GM19328 (cell line): ENCODE measurements at regions not wholly inside any gene's neighbourhood (a gene's known extent, or its start where the extent isn't known, plus 50 kb on each side); places are given as distances from the start of the nearest gene placed in this dataset.
"Not testable (repeated sequence)": the region's sequence is repeated elsewhere in the genome, so short reads cannot be mapped to it uniquely, and the experiment has no call there.

Source experiments
- ATAC-seq: cut with Tn5 transposase; IDR thresholded peaks from one replicate; pipeline ENCODE4 v1.9.1; 2021; ENCODE audit warnings: mild to moderate bottlenecking, moderate library complexity; ENCODE audit not compliant: unreplicated experiment

DNA sequence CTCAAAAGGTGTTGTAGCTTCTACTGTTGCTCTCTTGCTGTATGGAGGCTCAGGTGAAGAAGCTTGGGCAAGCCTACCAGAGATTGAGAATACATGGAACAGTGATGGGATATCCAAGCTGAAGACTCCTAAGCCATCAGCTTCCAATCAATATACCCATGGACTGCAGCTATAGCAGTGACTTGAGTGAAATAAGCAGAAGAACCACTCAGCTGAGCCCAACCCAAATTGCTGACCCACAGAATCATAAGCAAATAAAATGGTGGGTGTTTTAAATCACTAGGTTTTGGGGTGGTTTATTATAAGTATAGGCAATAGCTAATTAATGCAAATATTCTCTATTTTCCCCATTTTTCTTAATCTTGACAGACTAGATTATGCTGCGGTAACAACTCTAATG is 147.7 kb upstream of the SALL1 start:
- ATAC-seq: no peak

DNA sequence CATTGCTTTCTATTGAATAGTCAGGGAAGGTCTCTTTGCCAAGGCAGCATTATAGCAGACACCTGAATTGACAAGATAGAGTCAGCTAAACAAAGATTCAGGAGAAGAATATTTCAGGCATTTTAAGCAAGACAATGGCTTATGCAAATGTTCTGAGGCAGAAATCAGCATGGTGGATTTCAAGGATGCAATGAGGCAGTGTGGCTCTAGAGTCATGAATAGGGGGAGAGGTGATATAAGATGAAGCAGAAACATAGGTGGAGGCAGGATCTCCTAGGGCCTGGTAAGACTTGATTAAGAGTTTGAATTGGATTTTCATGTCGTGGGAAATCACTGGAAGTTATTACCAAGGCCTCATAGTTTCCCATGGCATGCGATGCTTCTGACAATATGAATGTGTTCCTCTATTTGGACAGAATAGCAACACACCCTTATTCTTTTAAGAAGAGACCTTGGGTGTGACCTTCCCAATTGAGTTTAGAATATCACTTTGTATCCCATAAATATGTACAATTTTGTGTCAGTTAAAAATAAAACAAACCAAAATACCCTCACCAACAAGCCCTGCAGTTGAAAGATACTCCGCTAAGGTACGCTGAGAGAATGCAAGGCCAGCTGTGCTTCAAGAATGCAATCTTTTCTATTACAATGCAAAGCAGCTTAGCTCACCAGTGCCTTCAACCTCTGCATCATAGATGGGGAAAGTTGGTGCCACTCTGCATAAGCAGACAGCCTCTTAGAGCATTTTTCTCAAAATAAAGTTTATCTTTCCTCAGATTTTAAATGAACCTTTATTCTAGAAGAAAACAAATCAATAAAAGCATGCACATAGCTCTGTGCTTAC is 139.6 kb upstream of the SALL1 start:
- no peak for ATAC-seq

DNA sequence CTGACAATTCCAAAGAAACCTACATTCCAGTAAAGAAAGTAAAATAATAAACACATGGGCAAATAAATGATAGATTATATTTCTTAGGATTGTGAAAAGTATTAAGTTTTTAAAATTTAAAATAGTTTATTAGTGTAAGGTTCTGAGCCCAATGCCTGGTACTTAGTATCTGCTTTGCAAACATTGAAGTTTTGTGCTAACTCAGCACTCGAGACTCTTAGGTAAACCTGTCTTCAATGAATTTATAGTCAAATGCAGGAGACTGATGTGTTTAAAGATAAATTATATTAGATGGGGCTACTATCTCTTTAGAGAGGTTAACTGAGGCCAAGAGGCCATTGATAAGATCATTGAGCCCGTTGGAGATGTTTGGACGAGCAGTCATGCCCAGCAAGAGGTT is 138.3 kb upstream of the SALL1 start:
- no peak for ATAC-seq

DNA sequence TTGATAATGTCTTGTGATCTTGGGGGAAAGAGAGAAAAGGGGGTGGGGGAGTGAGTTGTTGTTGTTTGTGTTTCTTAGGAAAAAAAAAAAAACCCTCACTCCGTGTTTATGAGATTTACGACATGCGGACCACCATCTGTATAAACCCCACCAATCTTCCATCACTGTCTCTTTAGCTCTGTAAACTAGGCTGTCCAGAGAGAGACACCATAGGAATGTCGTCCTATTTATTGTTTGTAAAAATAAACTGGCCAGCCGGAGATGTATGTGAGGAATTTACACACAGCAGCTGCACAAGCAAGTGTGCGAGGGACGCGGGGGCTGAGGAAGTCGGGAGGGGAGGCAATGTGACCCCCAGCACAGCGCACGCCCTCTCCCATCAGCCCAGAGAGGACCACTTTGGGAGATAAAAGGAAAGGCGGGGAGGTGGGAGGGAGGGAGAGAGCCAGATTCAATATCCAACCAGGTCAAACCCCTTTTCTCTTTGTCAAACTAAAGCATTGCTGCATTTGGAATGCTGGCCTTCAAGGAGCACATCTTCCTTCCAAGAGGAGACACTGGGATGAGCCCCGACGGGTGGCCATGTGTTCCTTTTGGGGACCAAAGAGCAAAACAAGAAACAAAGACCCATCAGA is 136.2 kb upstream of the SALL1 start:
- ATAC-seq: no peak

DNA sequence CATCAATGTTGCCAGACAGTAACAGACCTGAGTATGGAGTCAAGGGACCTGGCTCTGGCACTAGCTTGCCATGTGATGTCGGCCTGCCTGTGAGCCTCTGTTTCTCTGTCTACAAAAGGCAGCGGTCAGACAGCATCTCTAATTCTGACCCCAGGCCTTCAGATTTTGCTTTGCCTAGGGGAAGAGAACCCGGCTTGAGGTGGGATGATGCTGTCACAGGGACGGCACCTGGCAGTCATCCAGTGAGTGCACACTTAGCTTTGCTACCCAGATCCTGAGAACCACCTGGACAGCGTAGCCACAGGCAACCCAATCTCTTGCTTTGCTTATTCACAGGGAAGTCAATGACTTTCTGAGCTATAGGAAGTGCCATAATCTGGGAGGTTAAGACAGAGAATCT is 135.2 kb upstream of the SALL1 start:
- ATAC-seq: no peak

DNA sequence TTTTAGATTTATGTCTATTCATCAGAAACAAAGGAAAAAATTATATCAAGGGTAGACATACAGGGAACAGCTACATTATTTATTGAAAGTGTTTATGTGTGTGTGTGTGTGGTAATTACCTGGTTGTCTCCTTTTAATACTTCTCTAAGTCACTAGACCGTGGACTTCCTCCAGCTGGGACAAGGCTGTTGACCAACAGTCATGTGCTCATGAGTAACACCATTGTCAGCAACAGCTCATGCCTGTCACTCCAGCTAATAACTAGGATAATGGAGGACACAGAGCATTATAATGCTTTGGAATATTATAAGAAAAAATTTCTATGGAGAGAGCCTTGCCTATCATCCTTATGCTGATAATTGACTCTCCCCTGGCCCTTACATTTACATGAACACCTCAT is 125.3 kb upstream of the SALL1 start:
- ATAC-seq: no peak

DNA sequence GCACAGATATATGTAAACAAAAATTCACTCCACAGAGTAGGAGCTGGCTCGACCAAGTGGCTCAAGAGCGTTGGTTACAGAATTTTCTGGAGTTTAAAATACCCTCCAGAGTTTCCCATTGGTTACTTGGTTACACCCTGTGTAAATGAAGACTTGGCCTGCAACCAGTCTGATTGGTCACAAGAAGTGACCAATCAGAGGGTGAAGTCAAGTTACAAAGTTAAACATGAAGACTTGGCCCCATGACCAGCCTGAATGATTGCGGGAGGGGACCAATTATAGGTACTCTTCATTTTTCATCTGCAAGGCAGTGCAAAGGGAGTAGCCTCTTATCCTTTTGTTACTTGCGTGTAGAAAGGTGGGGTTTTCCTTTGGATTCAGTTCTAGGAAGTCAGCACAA is 121.3 kb upstream of the SALL1 start:
- no peak for ATAC-seq

DNA sequence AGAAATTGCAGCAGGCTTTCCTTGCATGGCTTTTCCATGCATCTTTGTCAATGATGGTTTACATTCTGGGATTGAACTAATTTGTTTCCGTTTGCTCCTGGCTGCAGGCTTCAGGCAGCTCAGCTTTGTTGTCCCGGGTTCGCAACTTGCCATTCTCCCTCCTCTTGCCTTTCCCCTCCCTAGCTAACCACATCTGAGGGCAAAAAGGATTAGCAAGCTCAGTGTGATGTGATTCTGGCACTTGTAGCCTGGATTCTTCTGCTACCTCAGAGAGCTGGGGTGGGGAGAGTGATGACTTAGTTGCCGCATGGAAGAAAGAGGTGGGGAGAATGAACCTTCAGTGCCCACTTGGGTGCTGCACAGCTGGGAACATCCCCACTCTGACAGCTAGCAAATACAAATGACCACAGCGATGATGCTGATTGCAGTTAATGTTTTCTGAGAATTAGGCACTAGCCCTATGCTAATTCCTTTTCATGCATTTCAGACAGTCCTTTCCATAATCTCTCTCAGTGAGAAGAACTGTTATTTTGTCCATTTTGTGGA is 120.2 kb upstream of the SALL1 start:
- ATAC-seq: no peak

DNA sequence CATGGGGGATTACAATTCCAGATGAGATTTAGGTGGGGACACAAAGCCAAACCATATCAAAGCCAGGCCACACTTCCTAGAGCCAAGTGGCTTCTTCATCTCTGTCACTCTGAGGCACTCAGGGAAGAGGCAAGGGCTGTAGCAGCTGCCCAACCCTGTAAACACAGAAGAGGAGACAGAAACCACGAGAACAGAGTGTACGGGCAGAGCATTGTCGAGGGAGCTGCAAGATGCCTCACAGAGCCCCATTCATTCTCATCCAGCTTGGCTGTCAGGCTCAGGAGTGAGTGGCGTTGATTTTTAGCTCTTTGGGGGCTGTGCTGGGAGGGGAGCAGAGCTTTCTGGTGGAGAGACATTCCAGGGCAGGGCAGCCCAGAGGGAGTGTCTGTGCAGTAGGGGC is 117.2 kb upstream of the SALL1 start:
- ATAC-seq: no peak

DNA sequence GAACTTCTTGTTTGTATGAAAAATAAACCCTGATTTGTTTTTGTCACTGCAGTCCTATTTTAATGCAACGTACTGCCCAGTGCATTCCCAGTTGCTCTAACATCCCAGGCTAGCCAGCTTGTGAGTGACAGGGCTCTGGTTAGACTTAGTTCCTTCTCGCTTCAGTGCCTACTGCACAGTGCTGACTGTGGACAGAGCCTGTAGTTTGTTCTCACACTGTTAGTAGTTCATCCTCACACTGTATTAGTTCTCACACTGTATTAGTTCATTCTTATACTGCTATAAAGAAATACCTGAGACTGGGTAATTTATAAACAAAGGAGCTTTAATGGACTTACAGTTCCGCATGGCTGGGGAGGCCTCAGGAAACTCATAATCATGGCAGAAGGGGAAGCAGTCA is 116.6 kb upstream of the SALL1 start:
- no peak for ATAC-seq

DNA sequence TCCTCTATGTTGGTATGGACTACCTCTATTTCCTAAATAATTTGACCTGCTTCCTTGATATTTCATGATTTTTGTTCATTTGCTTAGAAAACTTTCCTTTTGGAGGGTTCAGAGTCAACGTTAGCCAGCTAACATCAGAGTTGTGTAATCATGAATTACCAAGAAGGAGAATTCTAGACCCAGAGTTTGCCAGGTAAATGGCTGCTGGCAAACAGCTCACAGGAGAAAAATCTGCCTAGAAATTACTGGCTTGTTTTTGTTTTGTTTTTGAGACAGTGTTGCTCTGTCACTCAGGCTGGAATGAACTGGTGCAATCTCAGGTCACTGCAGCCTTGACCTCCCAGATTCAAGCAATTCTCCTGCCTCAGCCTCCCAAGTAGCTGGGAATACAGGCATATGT is 111.4 kb upstream of the SALL1 start:
- no peak for ATAC-seq

DNA sequence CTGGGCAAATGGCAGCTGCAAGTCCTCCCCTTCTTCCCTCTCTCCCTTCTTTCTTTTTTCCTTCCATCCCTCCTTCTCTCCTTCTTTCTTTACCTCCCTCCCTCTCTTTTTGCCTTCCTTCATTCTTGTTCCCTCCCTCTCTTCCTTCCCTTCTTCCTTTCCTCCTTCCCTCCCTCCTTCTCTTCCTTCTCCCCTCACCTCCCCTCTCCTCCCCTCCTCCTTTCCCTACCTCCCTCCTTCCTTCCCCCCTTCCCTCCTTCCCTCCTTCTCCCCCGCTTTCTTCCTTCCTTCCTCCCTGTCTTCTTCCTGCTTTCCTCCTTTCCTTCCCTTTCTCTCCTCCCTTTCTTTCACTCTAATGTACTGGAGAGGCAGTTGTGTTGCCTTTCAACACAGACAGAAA is 110.8 kb upstream of the SALL1 start:
- ATAC-seq: no peak

DNA sequence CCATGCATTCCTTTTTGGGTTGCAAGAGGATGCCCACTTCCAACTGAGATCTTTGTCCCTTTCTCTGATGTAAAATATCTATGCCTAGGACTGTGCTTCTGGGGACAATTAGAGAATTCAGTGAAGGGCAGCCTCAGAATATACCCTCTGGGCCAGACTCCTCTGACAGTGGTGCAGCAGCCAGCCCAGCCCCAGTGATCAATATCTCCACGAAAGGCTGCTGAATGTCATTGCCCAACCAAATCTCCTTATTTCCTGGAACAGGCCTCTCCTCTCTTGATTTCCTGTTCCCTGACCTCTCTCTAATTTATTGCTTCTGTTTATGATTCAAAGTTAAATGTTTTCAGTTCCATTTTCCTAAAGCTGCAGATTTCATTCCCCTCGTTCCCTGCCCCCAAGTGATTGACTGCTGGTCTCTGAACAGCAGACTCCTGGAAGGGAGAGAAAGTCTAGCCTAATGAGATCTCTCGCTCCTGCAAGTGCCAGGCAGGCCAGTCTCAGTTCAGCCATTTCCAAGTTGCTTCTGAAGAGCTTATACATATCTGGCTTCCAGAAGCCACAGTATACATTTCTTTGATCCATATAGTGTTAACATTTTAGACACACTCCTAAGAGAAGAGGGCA is 104.4 kb upstream of the SALL1 start:
- no peak for ATAC-seq

DNA sequence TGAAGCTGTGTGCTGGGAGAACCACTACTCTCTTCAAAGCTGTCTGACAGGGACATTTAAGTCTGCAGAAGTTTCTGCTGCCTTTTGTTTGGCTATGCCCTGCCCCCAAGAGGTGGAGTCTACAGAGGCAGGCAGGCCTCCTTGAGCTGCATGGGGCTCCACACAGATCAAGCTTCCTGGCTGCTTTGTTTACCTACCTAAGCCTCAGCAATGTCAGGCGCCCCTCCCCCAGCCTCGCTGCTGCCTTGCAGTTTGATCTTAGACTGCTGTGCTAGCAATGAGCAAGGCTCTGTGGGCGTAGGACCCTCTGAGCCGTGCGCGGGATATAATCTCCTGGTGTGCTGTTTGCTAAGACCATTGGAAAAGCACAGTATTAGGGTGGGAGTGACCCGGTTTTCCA is 103.3 kb upstream of the SALL1 start:
- not testable (repeated sequence) for ATAC-seq

DNA sequence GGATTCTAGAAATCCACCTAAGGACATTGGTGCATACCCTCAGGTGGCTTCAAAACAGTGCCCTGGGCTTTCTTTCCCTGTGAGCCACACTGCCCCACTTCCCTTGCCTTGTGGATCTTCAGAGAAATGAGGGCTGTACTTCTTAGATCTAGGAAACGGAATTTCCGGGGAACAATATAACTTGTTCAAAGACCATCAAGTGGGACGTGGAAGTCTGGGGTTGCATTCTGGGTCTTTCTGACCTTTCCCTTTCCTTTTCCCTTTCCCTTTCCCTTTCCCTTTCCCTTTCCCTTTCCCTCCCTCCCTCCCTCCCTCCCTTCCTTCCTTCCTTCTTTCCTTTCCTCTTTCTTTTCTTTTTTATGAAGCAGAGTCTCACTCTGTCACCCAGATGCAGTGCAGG is 97.1 kb upstream of the SALL1 start:
- ATAC-seq: no peak

DNA sequence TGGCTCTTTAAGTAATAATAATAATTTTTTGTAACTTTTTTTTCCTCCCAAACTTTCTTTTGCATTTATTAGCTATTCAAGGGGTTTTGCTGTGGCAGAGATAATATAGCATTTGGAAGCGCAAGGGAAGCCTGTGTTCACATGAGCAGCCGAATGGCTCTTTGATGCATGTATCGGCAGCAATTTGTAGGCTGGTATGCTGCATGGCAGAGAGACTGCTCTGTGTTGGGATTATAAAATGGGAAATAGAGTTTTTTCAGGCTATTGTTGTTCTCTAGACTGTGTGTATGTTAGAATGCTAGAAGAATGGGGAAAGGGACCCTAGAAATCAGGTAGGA is 94.6 kb upstream of the SALL1 start:
- ATAC-seq: no peak

DNA sequence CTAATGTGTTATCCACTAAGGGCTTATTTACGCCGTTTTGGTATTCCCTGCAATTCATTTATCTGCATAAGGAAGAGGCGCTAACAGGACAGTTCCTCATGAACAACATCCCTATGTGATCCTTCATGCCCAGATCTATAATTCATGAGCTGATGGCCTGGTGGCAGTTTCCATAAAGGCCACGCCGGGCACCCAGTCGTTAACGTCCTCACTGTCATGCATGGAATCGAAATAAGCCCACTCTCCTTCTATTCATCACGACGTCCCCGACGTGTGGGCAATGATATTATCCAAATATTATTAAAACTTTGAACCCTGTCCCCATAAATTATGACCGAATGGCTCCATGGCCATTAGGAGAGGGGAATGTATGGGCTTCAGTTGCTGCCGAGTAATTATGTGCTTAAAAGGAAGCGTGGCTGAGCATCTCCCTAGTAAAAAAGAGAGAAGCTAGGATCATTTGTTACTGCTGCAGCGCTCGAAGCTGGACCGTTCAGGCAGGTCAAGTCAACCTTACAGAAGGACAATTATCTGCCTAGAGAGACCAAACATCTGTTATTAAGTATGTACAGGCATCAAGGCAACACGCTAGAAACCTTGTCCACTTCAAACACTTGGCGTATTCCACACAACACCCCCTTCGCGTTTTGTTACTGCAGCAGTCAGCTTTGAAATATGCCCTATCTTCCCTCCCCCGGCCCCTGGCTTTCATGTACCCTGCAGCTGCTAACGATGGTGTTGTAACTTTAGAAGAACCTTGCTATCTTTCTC is 94.0 kb upstream of the SALL1 start:
- ATAC-seq: no peak

DNA sequence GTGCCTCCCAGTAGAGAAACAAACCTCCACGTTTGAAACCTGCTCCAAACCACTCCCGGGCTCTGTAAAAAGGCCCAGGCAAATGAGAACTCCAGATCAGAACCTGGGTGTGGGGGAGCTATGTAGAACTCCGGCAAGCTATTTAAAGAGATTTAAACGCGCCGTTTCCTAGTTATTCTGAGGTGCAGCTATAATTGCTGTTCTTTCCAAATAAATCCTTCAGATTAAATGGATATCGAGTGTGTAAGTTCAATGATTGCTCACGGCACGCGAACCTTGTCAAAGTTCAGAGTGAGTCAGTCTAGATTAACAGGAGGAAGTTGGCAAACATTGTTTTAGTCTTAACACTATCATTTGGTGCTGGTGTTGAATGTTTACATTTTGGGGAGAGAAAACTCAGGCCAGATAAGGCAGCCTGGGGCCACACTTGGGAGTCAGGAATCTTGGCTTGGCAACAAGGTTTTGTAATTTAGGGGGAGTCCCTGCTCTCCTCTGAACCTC is 92.9 kb upstream of the SALL1 start:
- ATAC-seq: no peak

DNA sequence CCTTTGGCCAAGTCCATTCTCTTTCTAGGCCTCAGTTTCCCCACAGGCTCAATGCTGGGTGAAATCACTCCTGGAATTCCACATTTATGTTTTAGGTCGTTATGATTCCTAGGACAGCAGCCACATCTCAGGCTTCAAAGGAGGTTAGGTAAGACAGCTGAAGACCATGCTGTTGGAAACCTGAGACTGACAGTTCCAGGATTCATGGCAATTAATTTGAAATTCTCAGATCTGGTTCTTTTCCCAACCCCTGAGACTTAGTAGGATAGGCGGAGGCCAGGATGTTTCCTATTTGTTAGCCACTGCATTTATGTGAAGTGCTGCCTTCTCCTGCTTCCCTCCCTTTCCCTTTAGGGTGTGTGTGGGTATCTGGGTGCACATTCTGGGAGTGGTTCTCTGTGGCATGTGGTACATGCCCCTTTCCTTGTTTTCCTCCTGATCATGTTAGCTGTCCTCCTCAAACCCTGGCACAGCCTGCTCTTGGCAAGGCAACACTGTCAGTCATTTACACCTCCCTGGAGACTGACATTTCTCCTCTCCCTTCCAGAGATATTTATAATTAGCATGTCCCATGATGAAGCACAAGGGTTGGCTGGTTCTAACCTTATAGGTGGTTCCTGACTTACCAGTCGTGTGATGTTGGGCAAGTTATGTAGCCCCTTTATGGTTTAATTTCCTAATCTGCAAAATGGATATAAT is 91.4 kb upstream of the SALL1 start:
- ATAC-seq: no peak

DNA sequence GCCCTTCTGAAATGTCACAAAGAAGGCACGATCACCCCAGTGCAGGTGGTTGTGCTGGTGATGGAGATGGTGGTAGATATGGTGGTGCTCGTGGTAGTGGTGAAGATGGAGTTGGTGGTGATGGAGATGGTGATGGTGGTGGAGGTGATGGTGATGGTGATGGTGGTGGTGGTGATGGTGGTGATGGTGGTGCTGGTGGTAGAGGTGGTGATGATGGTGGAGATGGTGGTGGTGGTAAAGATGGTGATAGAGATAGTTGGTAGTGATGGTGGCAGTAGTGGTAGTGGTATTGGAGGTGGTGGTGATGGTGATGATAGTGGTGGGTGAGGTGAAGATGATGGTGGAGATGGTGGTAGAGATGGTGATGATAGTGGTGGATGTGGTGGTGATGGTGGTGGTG is 88.1 kb upstream of the SALL1 start:
- no peak for ATAC-seq
